DMS53 (cell line): ENCODE measurements at regions not wholly inside any gene's neighbourhood (a gene's known extent, or its start where the extent isn't known, plus 50 kb on each side); places are given as distances from the start of the nearest gene placed in this dataset.
"Not testable (repeated sequence)": the region's sequence is repeated elsewhere in the genome, so short reads cannot be mapped to it uniquely, and the experiment has no call there.

ENCODE experiments used
- DNase-seq: peaks from one replicate; lab custom pipeline; 2025; lab: John Stamatoyannopoulos, UW

GRCh38 chr7:32816409-32816948, 75.1 kb downstream of the KBTBD2 start:
- DNase-seq, result not testable (repeated sequence)

GRCh38 chr7:32814779-32815178, 76.8 kb downstream of the KBTBD2 start:
- not testable (repeated sequence) for DNase-seq

DNA sequence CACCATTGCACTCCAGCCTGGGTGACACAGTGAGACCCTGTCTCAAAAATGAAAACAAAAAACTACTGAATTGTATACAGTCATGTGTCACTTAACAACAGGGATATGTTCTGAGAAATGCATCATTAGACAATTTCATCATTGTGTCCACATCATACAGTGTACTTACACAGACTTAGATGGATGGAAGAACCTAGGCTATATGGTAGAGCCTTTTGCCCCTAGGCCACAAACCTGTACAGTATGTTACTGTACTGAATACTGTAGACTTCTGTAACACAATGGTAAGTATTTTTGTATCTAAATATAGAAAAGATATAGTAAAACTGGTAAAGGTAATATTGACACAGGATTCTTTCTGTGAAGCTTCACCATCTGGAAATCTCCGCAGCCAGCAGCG, 81.7 kb downstream of the KBTBD2 start:
- DNase-seq, result no peak

DNA sequence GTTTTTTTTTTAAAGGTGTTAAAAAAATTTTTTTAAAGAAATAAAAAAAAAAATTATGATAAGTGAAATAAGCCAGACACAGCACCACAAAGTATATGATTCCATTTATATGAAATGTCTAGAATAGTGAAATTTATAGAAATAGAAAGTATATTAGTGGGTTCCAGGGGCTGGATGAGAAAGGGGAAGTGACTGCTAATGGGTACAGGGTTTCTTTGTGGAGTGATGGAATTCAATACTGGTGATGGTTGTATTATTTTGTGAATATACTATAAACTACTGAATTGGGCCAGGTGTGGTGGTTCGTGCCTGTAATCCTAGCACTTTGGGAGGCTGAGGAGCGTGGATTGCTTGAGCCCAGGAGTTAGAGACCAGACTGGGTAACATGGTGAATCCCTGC, 82.2 kb downstream of the KBTBD2 start:
- DNase-seq, result no peak

DNA sequence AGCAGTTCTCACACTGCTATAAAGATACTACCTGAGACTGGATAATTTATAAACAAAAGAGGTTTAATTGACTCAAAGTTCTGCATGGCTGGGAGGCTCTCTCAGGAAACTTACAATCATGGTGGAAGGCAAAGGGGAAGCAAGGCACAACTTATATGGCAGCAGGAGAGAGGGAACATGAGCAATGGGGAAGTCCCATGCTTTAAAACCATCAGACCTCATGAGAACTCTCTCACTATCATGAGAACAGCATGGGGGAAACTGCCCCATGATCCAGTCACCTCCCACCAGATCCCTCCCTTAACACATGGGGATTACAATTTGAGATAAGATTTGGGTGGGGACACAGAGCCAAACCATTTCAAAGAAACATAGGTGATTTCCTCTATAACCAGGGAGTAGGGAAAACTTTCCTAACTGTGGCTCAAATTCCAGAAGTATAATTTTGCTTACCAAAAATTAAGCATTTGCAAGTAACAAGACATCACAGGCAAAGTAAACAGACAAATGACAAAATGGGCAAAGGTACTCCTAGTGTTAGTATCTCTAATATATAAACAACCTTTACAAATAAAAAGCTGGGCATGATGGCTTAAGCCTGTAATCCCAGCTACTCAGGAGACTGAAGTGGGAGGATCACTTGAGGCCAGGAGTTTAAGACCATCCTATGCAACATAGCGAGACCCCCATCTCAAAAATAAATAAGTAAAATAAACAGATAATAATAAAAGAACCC, 88.0 kb downstream of the KBTBD2 start:
- DNase-seq, result no peak

DNA sequence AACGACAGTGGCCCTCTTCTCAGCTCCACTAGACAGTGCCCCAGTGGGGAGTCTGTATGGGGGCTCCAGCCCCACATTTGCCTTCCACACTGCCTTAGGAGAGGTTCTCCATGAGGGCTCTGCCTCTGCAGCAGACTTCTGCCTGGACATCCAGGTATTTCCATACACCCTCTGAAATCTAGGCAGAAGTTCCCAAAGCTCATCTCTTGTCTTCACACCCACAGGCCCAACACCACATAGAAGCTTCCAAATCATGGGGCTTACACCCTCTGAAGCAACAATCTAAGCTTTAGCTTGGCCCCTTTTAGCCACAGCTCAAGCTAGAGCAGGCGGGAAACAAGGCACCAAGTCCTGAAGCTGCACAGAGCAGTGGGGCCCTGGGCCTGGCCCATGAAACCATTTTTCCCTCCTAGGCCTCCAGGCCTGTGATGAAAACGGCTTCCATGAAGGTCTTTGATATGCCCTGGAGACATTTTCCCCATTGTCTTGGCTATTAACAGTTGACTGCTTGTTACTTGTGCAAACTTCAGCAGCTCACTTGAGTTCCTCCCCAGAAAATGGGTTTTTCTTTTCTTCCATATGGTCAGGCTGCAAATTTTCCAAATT, 89.2 kb downstream of the KBTBD2 start:
- DNase-seq, result peak; percentile 19

- not testable (repeated sequence) for DNase-seq
Measured at GRCh38 chr7:32793053-32793452, 98.5 kb downstream of the KBTBD2 start.

GRCh38 chr7:32790766-32791430, 100.7 kb downstream of the KBTBD2 start:
- not testable (repeated sequence) for DNase-seq

- not testable (repeated sequence) for DNase-seq
Measured at GRCh38 chr7:32789266-32789665, 102.3 kb downstream of the KBTBD2 start.

DNA sequence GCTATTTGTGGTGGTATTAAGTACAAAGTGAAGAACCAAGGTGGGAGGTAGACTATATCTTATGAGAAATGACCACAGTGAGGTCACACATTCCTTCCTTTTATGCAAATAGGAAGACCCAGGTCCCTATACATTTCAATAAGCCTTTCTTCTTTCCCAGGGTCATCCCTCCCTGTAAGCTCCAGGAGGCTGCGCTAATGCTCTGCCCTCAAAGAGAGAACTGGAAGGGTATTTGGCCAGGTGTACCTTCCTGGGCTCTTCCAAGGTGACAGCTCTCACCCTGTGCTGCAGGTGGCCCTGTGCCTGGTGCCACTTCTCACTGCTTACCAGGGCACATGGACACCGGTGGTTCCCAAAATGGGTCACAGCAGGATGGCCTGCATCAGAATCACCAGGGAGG, 103.4 kb downstream of the KBTBD2 start:
- not testable (repeated sequence) for DNase-seq

DNA sequence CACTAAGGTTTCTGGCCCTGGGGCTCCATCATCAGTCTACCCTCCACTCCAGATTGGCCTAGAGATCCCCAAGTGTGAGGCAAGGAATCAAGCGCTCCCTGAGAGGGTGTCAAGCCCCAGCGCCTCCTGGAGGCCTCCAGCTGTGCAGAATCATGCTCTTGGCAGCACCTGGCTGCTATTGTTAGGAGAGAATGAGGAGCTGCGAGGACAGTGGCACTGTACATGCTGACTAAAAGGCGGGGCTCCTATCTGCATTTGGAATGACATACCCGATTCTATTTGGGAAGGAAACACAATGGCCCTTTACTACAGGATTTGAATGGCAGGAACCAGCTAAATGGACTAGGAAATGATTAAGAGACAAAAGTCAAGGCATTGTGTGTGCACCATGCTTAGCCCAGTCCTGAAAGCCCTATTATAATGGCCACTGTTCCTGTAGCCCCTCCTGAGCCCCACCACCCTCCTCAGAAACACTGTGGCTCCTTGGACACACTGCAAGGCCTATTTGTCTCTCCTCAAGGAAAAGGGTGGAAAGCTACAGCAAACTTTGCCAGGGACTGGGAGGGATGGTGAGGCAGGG, 106.1 kb downstream of the KBTBD2 start:
- DNase-seq, result not testable (repeated sequence)

- not testable (repeated sequence) for DNase-seq
Measured at GRCh38 chr7:32779895-32780294, 111.7 kb downstream of the KBTBD2 start.

DNA sequence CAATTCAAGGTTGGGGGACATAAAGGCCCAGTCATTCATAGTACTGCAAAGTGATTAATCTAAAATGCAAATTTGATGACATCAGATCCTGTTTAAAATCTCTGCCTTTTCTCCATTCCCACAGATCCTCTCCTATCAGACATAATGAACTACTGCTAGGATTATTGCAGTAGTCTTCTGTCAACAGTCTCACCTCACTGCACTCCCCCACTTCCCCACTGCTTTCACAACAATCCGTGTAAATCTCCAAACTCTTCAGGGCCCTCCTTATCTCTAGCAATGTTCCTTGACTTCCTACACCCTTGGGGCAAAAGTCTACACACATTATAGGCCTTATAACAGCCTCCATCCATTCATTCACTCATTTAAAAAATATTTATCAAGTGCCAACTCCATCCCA, 112.4 kb downstream of the KBTBD2 start:
- DNase-seq, result no peak

GRCh38 chr7:32777041-32777666, 114.4 kb downstream of the KBTBD2 start:
- DNase-seq, result not testable (repeated sequence)

GRCh38 chr7:32776318-32776717, 115.2 kb downstream of the KBTBD2 start:
- not testable (repeated sequence) for DNase-seq

DNA sequence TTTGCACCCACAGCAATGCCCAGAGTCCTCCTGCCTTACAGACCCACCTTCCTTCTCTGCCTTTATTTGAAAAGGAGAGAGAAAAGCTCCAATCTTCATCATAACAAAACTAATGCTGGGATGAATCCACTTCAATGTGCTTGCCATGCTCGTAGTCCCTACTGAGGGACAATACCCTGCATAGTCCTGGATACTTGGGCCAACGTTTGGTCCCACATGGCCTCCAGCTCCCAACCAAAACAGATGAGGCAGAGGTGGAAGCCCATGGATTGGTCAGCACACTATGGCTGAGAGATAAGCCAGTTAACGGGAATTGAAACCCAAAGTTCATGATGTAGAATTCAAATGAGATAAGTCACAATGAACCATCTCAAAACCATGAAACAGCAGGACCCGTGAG, 115.8 kb downstream of the KBTBD2 start:
- DNase-seq, result not testable (repeated sequence)

DNA sequence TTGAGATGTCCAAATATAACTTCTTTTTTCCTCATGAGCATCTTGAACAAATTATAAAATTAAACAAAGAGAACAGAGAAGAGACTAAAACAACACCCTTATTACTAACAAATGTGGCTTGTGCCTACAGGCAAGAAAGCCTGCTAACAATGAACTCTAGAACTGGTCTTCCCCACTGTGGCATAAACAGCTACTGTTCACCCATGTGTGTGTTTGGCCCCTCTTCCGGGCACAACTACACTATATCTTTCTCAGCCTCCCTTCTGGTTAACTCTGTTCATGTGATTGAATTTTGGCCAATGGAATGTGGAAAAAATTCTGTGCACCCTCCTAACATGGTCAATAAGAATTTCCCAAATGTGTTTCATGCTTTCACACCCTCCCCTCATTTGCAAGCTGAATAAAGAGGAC, 117.0 kb downstream of the KBTBD2 start:
- DNase-seq, result no peak

DNA sequence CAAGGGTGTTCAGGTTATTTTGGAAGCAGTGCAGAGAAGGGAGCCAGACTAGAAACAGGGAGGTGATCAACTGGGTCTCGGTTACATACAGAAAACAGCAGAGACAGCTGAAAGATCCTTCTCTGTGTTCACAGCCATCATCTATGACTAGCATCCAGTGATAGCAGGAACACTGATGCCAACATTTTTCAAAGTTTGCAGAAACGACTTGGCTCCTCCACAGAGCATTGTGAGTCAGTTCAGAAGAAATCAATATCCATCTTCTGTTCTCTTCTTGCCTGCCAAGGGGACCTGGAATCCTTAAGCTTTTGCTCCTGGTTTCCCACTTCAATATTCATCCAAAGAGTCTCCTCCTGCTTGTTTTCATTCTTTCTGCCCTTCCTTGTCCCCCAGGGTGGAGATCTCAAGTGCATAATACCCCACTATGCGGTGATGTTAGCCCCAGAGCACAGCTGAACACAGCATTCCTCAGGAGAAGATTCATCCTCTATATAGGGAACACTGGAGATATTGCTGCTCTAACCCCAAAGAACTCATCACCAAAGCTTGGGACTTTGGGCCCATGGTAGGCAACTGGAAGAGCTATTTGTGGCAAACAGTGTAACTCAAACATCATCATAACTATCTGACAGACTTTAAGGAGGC, 122.6 kb downstream of the KBTBD2 start:
- DNase-seq, result not testable (repeated sequence)

DNA sequence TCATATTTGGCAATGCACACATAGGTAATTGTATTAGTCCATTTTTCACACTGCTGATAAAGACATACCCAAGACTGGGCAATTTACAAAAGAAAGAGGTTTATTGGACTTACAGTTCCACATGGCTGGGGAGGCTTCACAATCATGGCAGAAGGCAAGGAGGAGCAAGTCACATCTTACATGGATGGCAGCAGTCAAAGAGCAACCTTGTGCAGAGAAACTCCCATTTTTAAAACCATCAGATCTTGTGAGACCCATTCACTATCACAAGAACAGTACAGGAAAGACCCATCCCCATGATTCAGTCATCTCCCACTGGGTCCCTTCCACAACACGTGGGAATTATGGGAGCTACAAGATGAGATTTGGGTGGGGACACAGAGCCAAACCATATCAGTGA, 123.2 kb downstream of the KBTBD2 start:
- DNase-seq, result not testable (repeated sequence)

DNA sequence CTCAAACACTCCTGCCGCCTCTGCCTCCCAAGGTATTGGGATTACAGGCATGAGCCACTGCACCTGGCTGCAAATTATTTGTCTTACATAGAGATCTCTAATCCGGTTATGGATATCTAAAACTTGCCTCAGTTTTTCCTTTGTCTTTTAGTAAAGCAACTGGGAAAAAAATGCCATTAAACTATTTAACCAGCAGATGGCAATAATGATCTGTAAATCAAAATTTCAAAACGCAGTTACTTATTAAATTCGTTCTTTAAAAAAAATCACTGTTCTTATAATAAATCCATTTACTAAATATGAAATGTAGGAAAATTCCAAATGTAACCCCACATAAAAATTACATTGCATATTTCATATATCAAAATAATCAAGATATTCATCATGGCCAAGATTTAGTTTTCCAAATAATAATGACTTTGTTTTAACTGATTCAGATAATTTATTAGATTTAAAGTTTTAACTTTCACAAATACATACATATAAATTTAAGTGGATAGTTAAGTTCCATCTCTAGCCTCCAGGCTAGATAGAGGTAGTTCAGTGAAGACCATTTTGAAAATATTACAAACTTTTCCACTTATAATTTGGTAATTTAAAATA, 125.8 kb downstream of the KBTBD2 start:
- peak; percentile 59 for DNase-seq

GRCh38 chr7:32765185-32765584, 126.4 kb downstream of the KBTBD2 start:
- DNase-seq, result no peak
